ENCODE measurements at regions not wholly inside any gene's neighbourhood (a gene's known extent, or its start where the extent isn't known, plus 50 kb on each side); places are given as distances from the start of the nearest gene placed in this dataset.
"Not testable (repeated sequence)": the region's sequence is repeated elsewhere in the genome, so short reads cannot be mapped to it uniquely, and the experiment has no call there.

DNA sequence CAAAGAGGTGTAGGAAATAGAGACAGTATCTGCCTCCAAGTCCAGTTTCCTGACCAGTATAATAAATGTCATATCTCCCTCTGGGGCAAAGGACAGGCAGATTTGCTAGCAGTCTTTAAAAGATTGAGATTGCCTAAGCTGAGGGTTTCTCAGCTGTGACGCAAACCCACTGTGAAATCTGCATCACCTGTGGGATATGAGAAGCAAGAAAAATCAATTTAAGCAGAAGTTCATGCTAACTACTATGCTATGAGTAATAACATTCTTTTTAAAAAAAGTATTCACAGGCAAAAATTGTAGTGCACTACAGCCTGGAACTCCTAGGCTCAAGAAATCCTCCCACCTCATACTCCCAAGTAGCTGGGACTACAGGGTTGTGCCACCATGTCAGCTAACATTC lies 168.1 kb upstream of the POC5 start:
- TF ChIP-seq, protein P1, sequence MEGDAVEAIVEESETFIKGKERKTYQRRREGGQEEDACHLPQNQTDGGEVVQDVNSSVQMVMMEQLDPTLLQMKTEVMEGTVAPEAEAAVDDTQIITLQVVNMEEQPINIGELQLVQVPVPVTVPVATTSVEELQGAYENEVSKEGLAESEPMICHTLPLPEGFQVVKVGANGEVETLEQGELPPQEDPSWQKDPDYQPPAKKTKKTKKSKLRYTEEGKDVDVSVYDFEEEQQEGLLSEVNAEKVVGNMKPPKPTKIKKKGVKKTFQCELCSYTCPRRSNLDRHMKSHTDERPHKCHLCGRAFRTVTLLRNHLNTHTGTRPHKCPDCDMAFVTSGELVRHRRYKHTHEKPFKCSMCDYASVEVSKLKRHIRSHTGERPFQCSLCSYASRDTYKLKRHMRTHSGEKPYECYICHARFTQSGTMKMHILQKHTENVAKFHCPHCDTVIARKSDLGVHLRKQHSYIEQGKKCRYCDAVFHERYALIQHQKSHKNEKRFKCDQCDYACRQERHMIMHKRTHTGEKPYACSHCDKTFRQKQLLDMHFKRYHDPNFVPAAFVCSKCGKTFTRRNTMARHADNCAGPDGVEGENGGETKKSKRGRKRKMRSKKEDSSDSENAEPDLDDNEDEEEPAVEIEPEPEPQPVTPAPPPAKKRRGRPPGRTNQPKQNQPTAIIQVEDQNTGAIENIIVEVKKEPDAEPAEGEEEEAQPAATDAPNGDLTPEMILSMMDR (IDR thresholded peaks at IDR 0.05), result no peak
- no peak for TF ChIP-seq POLR2A (IDR thresholded peaks at IDR 0.05)
- 95% methylated on average over 1 of the region's 1 CpG for WGBS, 2 donors

DNA sequence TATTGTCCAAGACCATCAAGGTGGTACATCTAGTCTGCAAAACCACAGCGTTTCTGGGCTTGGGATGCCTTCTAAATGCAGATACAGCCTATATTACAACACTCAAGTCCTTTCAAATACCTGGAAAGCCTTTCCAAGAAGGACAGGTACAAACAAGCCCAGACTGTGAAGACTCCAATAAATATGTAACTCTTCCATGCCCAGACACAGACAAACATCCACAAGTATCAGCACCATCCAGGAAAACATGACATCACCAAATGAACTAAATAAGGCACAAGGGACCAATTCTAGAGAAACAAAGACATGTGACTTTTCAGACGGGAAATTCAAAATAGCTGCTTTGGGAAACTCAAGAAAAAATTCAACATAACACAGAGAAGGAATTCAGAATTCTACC lies 152.7 kb upstream of the POC5 start:
- 24 to 37% methylated on average over 2 of the region's 2 CpGs for WGBS, 2 donors

More for the DNA sequence above, 168.1 kb upstream of the POC5 start:
- intact Hi-C loops (cut with DNase I; ENCODE audit: low total_unique reads), result no loop called here
- H3K4me3 ChIP-seq (ENCODE audit: low read depth, poor library complexity, severe bottlenecking), result no peak overlapping the region
- DNase-seq (ENCODE audit: low spot score in 2 of 2), result no peak

DNA sequence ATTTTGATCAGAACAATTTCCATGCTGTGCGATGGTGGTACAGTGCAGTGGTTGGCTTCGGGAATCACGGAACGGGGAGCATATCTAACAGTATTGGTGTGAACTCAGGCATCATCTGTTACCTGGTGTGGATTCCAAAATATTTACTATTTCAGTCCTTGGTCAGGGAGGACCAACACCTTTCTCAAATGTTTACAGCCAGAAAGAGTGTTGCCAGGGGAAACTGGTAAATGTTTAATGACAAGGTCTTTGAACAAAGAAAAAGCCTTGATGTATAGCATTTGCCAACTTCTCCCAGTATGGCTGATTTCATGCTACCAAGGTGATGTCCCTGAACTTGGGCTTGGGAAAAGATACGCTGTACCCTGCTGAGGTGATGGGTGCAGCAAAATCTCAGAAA lies 145.6 kb upstream of the POC5 start:
- no peak overlapping the region for H3K4me3 ChIP-seq (ENCODE audit: low read depth, poor library complexity, severe bottlenecking)
- WGBS, 2 donors, result 90 to 93% methylated on average over 5 of the region's 5 CpGs
- TF ChIP-seq, protein P1 (IDR thresholded peaks at IDR 0.05), result no peak
- no peak for TF ChIP-seq POLR2A (IDR thresholded peaks at IDR 0.05)
- no peak for DNase-seq (ENCODE audit: low spot score in 2 of 2)
- intact Hi-C loops (cut with DNase I; ENCODE audit: low total_unique reads), result no loop called here

More for the DNA sequence above, 152.7 kb upstream of the POC5 start:
- no peak overlapping the region for H3K4me3 ChIP-seq (ENCODE audit: low read depth, poor library complexity, severe bottlenecking)
- DNase-seq (ENCODE audit: low spot score in 2 of 2), result no peak
- TF ChIP-seq, protein P1 (IDR thresholded peaks at IDR 0.05), result no peak
- TF ChIP-seq POLR2A (IDR thresholded peaks at IDR 0.05), result no peak
- intact Hi-C loops (cut with DNase I; ENCODE audit: low total_unique reads), result no loop called here

DNA sequence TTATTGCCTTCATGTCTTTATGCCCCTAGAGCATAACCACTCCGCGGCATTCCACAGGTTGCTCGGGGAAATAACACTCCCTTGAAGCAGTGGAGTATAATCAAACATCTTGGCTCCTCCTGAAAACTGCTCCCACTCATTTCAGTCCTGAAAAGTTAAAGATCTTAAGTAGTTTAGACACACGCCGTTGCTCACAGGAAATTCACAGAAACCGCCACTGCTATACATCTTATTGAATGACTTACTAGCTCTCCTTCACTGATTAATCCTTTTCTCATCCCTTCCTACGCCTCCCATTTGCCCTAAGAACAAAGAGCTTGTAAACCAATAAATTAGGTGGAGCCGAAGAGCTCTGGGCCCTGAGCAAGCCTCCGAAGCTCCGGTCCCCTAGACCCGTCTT lies 142.4 kb upstream of the POC5 start:
- intact Hi-C loops (cut with DNase I; ENCODE audit: low total_unique reads); H3K4me3 ChIP-seq (ENCODE audit: low read depth, poor library complexity, severe bottlenecking); DNase-seq (ENCODE audit: low spot score in 2 of 2): not testable (repeated sequence)
- WGBS, 2 donors, result 53 to 61% methylated on average over 11 of the region's 11 CpGs

DNA sequence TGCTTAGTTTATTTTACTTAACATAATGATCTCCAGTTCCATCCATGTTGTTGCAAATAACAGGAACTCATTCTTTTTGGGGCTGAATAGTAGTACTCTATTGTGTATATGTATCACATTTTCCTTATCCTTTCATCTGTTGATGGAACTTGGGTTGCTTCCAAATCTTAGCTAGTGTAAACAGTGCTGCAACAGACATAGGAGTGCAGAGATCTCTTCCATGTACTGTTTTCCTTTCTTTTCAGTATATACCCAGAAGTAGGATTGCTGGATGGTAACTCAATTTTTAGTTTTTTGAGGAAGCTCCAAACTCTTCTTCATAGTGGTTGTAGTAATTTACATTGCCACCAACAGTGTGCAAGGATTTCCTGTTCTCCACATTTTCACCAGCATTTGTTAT lies 138.8 kb upstream of the POC5 start:
- no peak overlapping the region for H3K4me3 ChIP-seq (ENCODE audit: low read depth, poor library complexity, severe bottlenecking)
- intact Hi-C loops (cut with DNase I; ENCODE audit: low total_unique reads), result no loop called here
- TF ChIP-seq, protein P1 (IDR thresholded peaks at IDR 0.05), result no peak
- no peak for TF ChIP-seq POLR2A (IDR thresholded peaks at IDR 0.05)
- no peak for DNase-seq (ENCODE audit: low spot score in 2 of 2)

DNA sequence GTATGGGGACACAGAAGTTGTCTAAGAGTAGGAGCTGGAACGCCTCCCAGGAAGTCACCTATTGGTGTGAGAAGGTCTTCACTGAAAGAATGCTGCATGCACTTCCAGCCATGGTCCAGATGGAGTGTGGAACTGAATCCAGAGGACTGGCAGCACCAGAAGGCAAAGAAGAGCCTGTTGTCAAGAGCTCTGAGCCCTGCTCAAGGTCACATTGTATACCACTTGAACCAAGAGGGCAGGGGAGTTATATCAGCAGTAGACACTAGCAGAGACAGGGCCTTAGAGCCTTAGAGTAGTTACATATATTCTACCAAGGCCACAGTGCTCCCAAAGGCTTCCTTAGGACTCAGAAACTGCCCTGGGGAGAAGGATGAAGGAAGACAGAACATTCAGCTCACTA lies 130.8 kb upstream of the POC5 start:
- DNase-seq (ENCODE audit: low spot score in 2 of 2), result no peak
- intact Hi-C loops (cut with DNase I; ENCODE audit: low total_unique reads), result no loop called here
- 68 to 79% methylated on average over 1 of the region's 1 CpG for WGBS, 2 donors
- no peak overlapping the region for H3K4me3 ChIP-seq (ENCODE audit: low read depth, poor library complexity, severe bottlenecking)
- TF ChIP-seq, protein P1 (IDR thresholded peaks at IDR 0.05), result no peak
- no peak for TF ChIP-seq POLR2A (IDR thresholded peaks at IDR 0.05)

Measured in lower leg skin (tissue), 4 donors.